A673 (cell line): ENCODE measurements at regions not wholly inside any gene's neighbourhood (a gene's known extent, or its start where the extent isn't known, plus 50 kb on each side); places are given as distances from the start of the nearest gene placed in this dataset.

Experiments
- CTCF ChIP-seq: fragments of 300-800, 200-600 bp; sonication (generic); conservative IDR thresholded peaks from 2 replicates; pipeline ENCODE4 v1.5.1; 2017; ENCODE audit warnings: low read depth, mild to moderate bottlenecking, antibody characterized with exemption, low read length, moderate library complexity, mixed read lengths
- EZH2 ChIP-seq: fragments of 200-600 bp; sonication (generic); IDR thresholded peaks from 2 replicates; pipeline ENCODE4 v1.6.1; 2017; ENCODE audit warnings: borderline replicate concordance, low read depth, mild to moderate bottlenecking, mixed read lengths, antibody characterized with exemption, low read length; ENCODE audit not compliant: poor library complexity, severe bottlenecking

GRCh38 chr12:33634544-33634943, 194.9 kb upstream of the SYT10 start:
- TF ChIP-seq CTCF (no peak), EZH2 (no peak)
